ENCODE measurements at regions not wholly inside any gene's neighbourhood (a gene's known extent, or its start where the extent isn't known, plus 50 kb on each side); places are given as distances from the start of the nearest gene placed in this dataset.
"Not testable (repeated sequence)": the region's sequence is repeated elsewhere in the genome, so short reads cannot be mapped to it uniquely, and the experiment has no call there.

GRCh38 chr7:3138206-3138605 lies 94.5 kb upstream of the CARD11 start:
- no peak for DNase-seq

- DNase-seq = no peak
These were observed 95.3 kb upstream of the CARD11 start for GRCh38 chr7:3138997-3139396.

GRCh38 chr7:3140834-3141233 lies 97.2 kb upstream of the CARD11 start:
- no peak for DNase-seq

- DNase-seq = no peak
These were observed 97.7 kb upstream of the CARD11 start for GRCh38 chr7:3141326-3141725.

- no peak for DNase-seq
These were observed 100.5 kb upstream of the CARD11 start for GRCh38 chr7:3143869-3144775.

- DNase-seq = not testable (repeated sequence)
These were observed 101.1 kb upstream of the CARD11 start for GRCh38 chr7:3144776-3145125.

- DNase-seq = no peak
These were observed 103.0 kb upstream of the CARD11 start for GRCh38 chr7:3146571-3147226.

- DNase-seq = not testable (repeated sequence)
These were observed 104.8 kb upstream of the CARD11 start for GRCh38 chr7:3148471-3148870.

- DNase-seq = no peak
These were observed 105.7 kb upstream of the CARD11 start for GRCh38 chr7:3149231-3149995.

GRCh38 chr7:3150027-3150426 lies 106.4 kb upstream of the CARD11 start:
- DNase-seq = no peak

- DNase-seq = no peak
These were observed 108.1 kb upstream of the CARD11 start for GRCh38 chr7:3151784-3152183.

GRCh38 chr7:3152714-3153113 lies 109.0 kb upstream of the CARD11 start:
- DNase-seq = no peak

GRCh38 chr7:3153118-3153517 lies 109.5 kb upstream of the CARD11 start:
- DNase-seq = no peak

- no peak for DNase-seq
These were observed 110.7 kb upstream of the CARD11 start for GRCh38 chr7:3154317-3154716.

GRCh38 chr7:3154881-3155494 lies 111.3 kb upstream of the CARD11 start:
- peak; percentile 42 for DNase-seq

- no peak for DNase-seq
These were observed 112.8 kb upstream of the CARD11 start for GRCh38 chr7:3156508-3156907.

GRCh38 chr7:3157566-3158287 lies 114.1 kb upstream of the CARD11 start:
- no peak for DNase-seq

- DNase-seq = no peak
These were observed 114.7 kb upstream of the CARD11 start for GRCh38 chr7:3158341-3158760.

- DNase-seq = no peak
These were observed 115.4 kb upstream of the CARD11 start for GRCh38 chr7:3159039-3159438.

- DNase-seq = no peak
These were observed 115.8 kb upstream of the CARD11 start for GRCh38 chr7:3159445-3159844.

- DNase-seq = not testable (repeated sequence)
These were observed 116.3 kb upstream of the CARD11 start for GRCh38 chr7:3159926-3160325.

- DNase-seq = no peak
These were observed 118.6 kb upstream of the CARD11 start for GRCh38 chr7:3162289-3162688.

Measured in activated CD4-positive, CD25-positive, alpha-beta regulatory T cell treated with anti-CD3 and anti-CD28 coated beads, Interleukin-2, amount 50 U/mL, for 72 hours (primary cell).